PC-3 (cell line): ENCODE measurements at regions not wholly inside any gene's neighbourhood (a gene's known extent, or its start where the extent isn't known, plus 50 kb on each side); places are given as distances from the start of the nearest gene placed in this dataset.

Experiments used
- EZH2 ChIP-seq: fragments of 300-600 bp; sonication (generic); IDR thresholded peaks from one replicate; pipeline ENCODE4 v1.6.1; 2017; ENCODE audit warnings: antibody characterized with exemption, mild to moderate bottlenecking, low read length; ENCODE audit not compliant: unreplicated experiment
- EZH2phosphoT487 ChIP-seq: fragments of 300-600 bp; sonication (generic); IDR thresholded peaks from 2 replicates; pipeline ENCODE4 v1.6.1; 2018; ENCODE audit warnings: mild to moderate bottlenecking, antibody characterized with exemption, low read length, borderline replicate concordance
- TF ChIP-seq, protein P1 (sequence below): fragments of 300-600 bp; sonication (generic); conservative IDR thresholded peaks from 2 replicates; pipeline ENCODE4 v1.5.1; 2017; ENCODE audit warnings: antibody characterized with exemption, low read depth, mild to moderate bottlenecking, low read length

DNA sequence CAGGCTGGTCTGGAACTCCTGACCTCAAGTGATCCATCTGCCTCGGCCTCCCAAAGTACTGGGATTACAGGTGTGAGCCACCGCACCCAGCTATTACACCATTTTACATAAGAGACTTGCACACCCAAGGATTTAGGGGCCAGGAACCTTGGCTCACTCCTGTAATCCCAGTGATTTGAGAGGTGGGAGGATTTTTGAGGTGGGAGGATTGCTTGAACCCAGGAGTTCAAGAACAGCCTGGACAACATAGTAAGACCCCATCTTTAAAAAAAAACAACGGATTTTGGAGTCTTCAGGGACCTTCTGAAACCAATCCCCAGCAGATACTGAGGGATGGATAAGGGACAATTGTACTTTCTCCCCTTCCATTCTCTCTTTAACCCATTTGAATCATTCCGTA, 55.3 kb upstream of the PIM1 start:
- TF ChIP-seq, protein P1, sequence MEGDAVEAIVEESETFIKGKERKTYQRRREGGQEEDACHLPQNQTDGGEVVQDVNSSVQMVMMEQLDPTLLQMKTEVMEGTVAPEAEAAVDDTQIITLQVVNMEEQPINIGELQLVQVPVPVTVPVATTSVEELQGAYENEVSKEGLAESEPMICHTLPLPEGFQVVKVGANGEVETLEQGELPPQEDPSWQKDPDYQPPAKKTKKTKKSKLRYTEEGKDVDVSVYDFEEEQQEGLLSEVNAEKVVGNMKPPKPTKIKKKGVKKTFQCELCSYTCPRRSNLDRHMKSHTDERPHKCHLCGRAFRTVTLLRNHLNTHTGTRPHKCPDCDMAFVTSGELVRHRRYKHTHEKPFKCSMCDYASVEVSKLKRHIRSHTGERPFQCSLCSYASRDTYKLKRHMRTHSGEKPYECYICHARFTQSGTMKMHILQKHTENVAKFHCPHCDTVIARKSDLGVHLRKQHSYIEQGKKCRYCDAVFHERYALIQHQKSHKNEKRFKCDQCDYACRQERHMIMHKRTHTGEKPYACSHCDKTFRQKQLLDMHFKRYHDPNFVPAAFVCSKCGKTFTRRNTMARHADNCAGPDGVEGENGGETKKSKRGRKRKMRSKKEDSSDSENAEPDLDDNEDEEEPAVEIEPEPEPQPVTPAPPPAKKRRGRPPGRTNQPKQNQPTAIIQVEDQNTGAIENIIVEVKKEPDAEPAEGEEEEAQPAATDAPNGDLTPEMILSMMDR = no peak
- TF ChIP-seq EZH2 (no peak), EZH2phosphoT487 (no peak)
